HEK293 (cell line): ENCODE measurements at regions not wholly inside any gene's neighbourhood (a gene's known extent, or its start where the extent isn't known, plus 50 kb on each side); places are given as distances from the start of the nearest gene placed in this dataset.

ENCODE experiments used
- EGR2 ChIP-seq: fragments of 450-650 bp; formaldehyde crosslinking; IDR thresholded peaks from 2 replicates; pipeline ENCODE4 v1.5.1; 2016; ENCODE audit warnings: low read depth, missing biosample characterization, missing genetic modification characterization
- IKZF3 ChIP-seq: fragments of 450-650 bp; IDR thresholded peaks from 2 replicates; pipeline ENCODE4 v1.5.0; 2018; ENCODE audit warnings: missing biosample characterization, mild to moderate bottlenecking, missing genetic modification characterization, moderate library complexity
- KLF16 ChIP-seq: fragments of 450-650 bp; formaldehyde crosslinking; IDR thresholded peaks from 2 replicates; pipeline ENCODE4 v1.5.1; 2017; ENCODE audit warnings: missing biosample characterization, missing genetic modification characterization
- MYNN ChIP-seq: fragments of 450-650 bp; formaldehyde crosslinking; IDR thresholded peaks from 2 replicates; pipeline ENCODE4 v1.5.1; 2016; ENCODE audit warnings: missing biosample characterization, missing genetic modification characterization, borderline replicate concordance
- OSR2 ChIP-seq: fragments of 450-650 bp; formaldehyde crosslinking; IDR thresholded peaks from 2 replicates; pipeline ENCODE4 v1.5.1; 2016; ENCODE audit warnings: missing biosample characterization, missing genetic modification characterization
- RBAK ChIP-seq: fragments of 450-650 bp; formaldehyde crosslinking; IDR thresholded peaks from 2 replicates; pipeline ENCODE4 v1.5.1; 2016; ENCODE audit warnings: missing biosample characterization, missing genetic modification characterization
- TCF7L2 ChIP-seq: IDR thresholded peaks from 2 replicates; pipeline ENCODE4 v1.6.1; 2011; ENCODE audit warnings: low read depth, mild to moderate bottlenecking, inconsistent platforms, low read length, moderate library complexity, borderline replicate concordance
- ZBTB7A ChIP-seq: fragments of 450-650 bp; formaldehyde crosslinking; IDR thresholded peaks from 2 replicates; pipeline ENCODE4 v1.5.1; 2016; ENCODE audit warnings: low read depth, missing biosample characterization, missing genetic modification characterization
- ZNF121 ChIP-seq: fragments of 450-650 bp; formaldehyde crosslinking; IDR thresholded peaks from 2 replicates; pipeline ENCODE4 v1.5.1; 2016; ENCODE audit warnings: missing biosample characterization, missing genetic modification characterization
- ZNF23 ChIP-seq: fragments of 450-650 bp; formaldehyde crosslinking; IDR thresholded peaks from 2 replicates; pipeline ENCODE4 v1.5.1; 2016; ENCODE audit warnings: missing biosample characterization, missing genetic modification characterization, borderline replicate concordance
- ZNF239 ChIP-seq: fragments of 450-650 bp; formaldehyde crosslinking; IDR thresholded peaks from 2 replicates; pipeline ENCODE4 v1.5.1; 2016; ENCODE audit warnings: missing biosample characterization, missing genetic modification characterization
- ZNF335 ChIP-seq: fragments of 450-650 bp; formaldehyde crosslinking; conservative IDR thresholded peaks from 2 replicates; pipeline ENCODE4 v1.5.1; 2016; ENCODE audit warnings: missing biosample characterization, missing genetic modification characterization
- ZNF548 ChIP-seq: fragments of 450-650 bp; formaldehyde crosslinking; IDR thresholded peaks from 2 replicates; pipeline ENCODE4 v1.5.1; 2016; ENCODE audit warnings: missing biosample characterization, missing genetic modification characterization
- ZNF558 ChIP-seq: fragments of 450-650 bp; formaldehyde crosslinking; IDR thresholded peaks from 2 replicates; pipeline ENCODE4 v1.5.1; 2016; ENCODE audit warnings: missing biosample characterization, missing genetic modification characterization
- ZNF561 ChIP-seq: fragments of 450-650 bp; IDR thresholded peaks from 2 replicates; pipeline ENCODE4 v1.5.1; 2018; ENCODE audit warnings: missing biosample characterization, missing genetic modification characterization, borderline replicate concordance
- ZNF629 ChIP-seq: fragments of 450-650 bp; formaldehyde crosslinking; IDR thresholded peaks from 2 replicates; pipeline ENCODE4 v1.5.1; 2017; ENCODE audit warnings: missing biosample characterization, missing genetic modification characterization
- ZNF677 ChIP-seq: fragments of 450-650 bp; IDR thresholded peaks from 2 replicates; pipeline ENCODE4 v1.5.0; 2018; ENCODE audit warnings: missing biosample characterization, mild to moderate bottlenecking, missing genetic modification characterization, moderate library complexity
- ZNF76 ChIP-seq: fragments of 450-650 bp; formaldehyde crosslinking; IDR thresholded peaks from 2 replicates; pipeline ENCODE4; 2016; ENCODE audit warnings: low read depth, missing biosample characterization, missing genetic modification characterization, borderline replicate concordance
- ZSCAN23 ChIP-seq: fragments of 450-650 bp; formaldehyde crosslinking; IDR thresholded peaks from 2 replicates; pipeline ENCODE4 v1.5.1; 2016; ENCODE audit warnings: missing biosample characterization, missing genetic modification characterization
- ZXDB ChIP-seq: fragments of 450-650 bp; formaldehyde crosslinking; IDR thresholded peaks from 2 replicates; pipeline ENCODE4 v1.5.1; 2016; ENCODE audit warnings: missing biosample characterization, missing genetic modification characterization
- TF ChIP-seq, protein P1 (sequence below): fragments of 450-650 bp; formaldehyde crosslinking; IDR thresholded peaks from 2 replicates; pipeline ENCODE4 v1.5.1; 2016; ENCODE audit warnings: missing biosample characterization, missing genetic modification characterization
- TF ChIP-seq, protein P2 (sequence below): fragments of 450-650 bp; formaldehyde crosslinking; IDR thresholded peaks from 2 replicates; pipeline ENCODE4 v1.5.1; 2016; ENCODE audit warnings: missing biosample characterization, missing genetic modification characterization
- TF ChIP-seq, protein P3 (sequence below): fragments of 450-650 bp; formaldehyde crosslinking; IDR thresholded peaks from 2 replicates; pipeline ENCODE4 v1.5.1; 2016; ENCODE audit warnings: missing biosample characterization, missing genetic modification characterization
- TF ChIP-seq, protein P4 (sequence below): fragments of 450-650 bp; formaldehyde crosslinking; IDR thresholded peaks from 2 replicates; pipeline ENCODE4 v1.5.1; 2016; ENCODE audit warnings: missing biosample characterization, missing genetic modification characterization
- TF ChIP-seq, protein P5 (sequence below): fragments of 450-650 bp; formaldehyde crosslinking; IDR thresholded peaks from 2 replicates; pipeline ENCODE4 v1.5.1; 2016; ENCODE audit warnings: missing biosample characterization, missing genetic modification characterization
- TF ChIP-seq, protein P6 (sequence below): fragments of 450-650 bp; formaldehyde crosslinking; IDR thresholded peaks from 2 replicates; pipeline ENCODE4 v1.5.1; 2016; ENCODE audit warnings: missing biosample characterization, missing genetic modification characterization
- TF ChIP-seq, protein P7 (sequence below): fragments of 450-650 bp; formaldehyde crosslinking; IDR thresholded peaks from 2 replicates; pipeline ENCODE4 v1.5.1; 2016; ENCODE audit warnings: missing biosample characterization, missing genetic modification characterization

DNA sequence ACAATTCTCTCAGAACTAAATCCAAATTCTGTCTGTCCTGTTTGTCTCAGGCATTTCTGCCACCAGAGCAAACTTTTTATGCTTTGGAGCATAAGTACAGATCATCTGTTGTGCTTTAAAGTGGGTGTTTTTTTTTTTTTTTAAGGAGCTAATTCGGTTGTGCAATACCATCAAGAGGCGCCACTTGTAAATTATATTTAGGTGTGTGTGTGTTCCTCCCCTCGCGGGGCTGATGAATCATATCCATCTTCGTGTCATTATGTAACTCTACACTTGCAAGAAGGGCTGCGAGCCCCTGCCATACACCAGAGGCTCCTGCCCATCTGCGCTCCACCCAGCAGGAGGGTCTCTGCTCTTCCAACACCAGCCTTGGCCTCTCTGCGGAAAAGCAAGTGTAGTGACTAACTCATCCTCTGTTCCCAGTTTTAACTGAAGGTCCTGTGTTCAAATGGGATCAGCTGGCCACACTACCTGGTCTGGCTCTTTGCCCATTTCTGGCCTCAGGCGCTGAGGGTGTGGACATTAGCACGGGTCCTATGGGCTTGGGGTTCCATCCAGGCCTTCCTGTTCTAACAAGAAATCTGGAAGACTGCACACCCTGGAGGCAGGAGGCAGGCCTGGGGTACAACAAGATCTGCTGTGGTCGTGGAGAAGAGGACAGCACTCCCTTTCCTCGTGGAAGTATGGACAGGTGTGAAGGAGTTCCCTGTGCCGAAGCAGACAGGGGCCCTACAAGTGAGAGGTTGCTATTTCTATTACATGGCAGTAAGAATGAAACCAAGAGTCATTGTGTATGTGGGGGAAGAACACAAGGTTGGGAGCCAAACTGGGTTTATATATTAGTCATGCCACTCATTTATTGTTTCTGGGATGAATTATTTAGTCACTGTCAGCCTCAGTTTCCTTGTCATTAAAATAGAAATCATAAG lies 96.1 kb upstream of the MBNL2 start (continued):
- no peak for TF ChIP-seq TCF7L2
- TF ChIP-seq ZNF239 = no peak
- TF ChIP-seq, protein P1, sequence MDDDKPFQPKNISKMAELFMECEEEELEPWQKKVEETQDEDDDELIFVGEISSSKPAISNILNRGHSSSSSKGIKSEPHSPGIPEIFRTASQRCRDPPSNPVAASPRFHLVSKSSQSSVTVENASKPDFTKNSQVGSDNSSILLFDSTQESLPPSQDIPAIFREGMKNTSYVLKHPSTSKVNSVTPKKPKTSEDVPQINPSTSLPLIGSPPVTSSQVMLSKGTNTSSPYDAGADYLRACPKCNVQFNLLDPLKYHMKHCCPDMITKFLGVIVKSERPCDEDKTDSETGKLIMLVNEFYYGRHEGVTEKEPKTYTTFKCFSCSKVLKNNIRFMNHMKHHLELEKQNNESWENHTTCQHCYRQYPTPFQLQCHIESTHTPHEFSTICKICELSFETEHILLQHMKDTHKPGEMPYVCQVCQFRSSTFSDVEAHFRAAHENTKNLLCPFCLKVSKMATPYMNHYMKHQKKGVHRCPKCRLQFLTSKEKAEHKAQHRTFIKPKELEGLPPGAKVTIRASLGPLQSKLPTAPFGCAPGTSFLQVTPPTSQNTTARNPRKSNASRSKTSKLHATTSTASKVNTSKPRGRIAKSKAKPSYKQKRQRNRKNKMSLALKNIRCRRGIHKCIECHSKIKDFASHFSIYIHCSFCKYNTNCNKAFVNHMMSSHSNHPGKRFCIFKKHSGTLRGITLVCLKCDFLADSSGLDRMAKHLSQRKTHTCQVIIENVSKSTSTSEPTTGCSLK (tag by site-specific recombination) = no peak
- no peak for TF ChIP-seq ZBTB7A
- no peak for TF ChIP-seq IKZF3 (tag by site-specific recombination)
- peak; percentile 58 for TF ChIP-seq ZNF629 (tag by site-specific recombination)
- peak; percentile 40 for TF ChIP-seq OSR2 (tag by site-specific recombination)
- TF ChIP-seq, protein P2, sequence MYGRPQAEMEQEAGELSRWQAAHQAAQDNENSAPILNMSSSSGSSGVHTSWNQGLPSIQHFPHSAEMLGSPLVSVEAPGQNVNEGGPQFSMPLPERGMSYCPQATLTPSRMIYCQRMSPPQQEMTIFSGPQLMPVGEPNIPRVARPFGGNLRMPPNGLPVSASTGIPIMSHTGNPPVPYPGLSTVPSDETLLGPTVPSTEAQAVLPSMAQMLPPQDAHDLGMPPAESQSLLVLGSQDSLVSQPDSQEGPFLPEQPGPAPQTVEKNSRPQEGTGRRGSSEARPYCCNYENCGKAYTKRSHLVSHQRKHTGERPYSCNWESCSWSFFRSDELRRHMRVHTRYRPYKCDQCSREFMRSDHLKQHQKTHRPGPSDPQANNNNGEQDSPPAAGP (tag by site-specific recombination) = peak; percentile 88
- TF ChIP-seq ZNF23 = no peak
- no peak for TF ChIP-seq EGR2 (tag by site-specific recombination)
- TF ChIP-seq ZNF561 = 0 out of 2 replicates have a peak, but pooled peaks have one; percentile 36
- TF ChIP-seq ZXDB (tag by site-specific recombination) = no peak
- peak; percentile 53 for TF ChIP-seq ZNF335 (tag by site-specific recombination)
- peak; percentile 79; the same call in 1 of the 2 replicates for TF ChIP-seq ZSCAN23 (tag by site-specific recombination)
- TF ChIP-seq ZNF76 (tag by site-specific recombination) = no peak
- no peak for TF ChIP-seq KLF16 (tag by site-specific recombination)
- TF ChIP-seq RBAK = no peak
- TF ChIP-seq ZNF558 (tag by site-specific recombination) = peak; percentile 60
- TF ChIP-seq MYNN (tag by site-specific recombination) = 0 out of 2 replicates have a peak, but pooled peaks have one; percentile 6
- TF ChIP-seq, protein P3, sequence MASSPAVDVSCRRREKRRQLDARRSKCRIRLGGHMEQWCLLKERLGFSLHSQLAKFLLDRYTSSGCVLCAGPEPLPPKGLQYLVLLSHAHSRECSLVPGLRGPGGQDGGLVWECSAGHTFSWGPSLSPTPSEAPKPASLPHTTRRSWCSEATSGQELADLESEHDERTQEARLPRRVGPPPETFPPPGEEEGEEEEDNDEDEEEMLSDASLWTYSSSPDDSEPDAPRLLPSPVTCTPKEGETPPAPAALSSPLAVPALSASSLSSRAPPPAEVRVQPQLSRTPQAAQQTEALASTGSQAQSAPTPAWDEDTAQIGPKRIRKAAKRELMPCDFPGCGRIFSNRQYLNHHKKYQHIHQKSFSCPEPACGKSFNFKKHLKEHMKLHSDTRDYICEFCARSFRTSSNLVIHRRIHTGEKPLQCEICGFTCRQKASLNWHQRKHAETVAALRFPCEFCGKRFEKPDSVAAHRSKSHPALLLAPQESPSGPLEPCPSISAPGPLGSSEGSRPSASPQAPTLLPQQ (tag by site-specific recombination) = peak; percentile 51; the same call in 1 of the 2 replicates
- no peak for TF ChIP-seq ZNF121 (tag by site-specific recombination)
- TF ChIP-seq, protein P4, sequence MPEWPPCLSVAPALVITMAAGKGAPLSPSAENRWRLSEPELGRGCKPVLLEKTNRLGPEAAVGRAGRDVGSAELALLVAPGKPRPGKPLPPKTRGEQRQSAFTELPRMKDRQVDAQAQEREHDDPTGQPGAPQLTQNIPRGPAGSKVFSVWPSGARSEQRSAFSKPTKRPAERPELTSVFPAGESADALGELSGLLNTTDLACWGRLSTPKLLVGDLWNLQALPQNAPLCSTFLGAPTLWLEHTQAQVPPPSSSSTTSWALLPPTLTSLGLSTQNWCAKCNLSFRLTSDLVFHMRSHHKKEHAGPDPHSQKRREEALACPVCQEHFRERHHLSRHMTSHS (tag by site-specific recombination) = no peak
- no peak for TF ChIP-seq ZNF548 (tag by site-specific recombination)
- TF ChIP-seq, protein P5, sequence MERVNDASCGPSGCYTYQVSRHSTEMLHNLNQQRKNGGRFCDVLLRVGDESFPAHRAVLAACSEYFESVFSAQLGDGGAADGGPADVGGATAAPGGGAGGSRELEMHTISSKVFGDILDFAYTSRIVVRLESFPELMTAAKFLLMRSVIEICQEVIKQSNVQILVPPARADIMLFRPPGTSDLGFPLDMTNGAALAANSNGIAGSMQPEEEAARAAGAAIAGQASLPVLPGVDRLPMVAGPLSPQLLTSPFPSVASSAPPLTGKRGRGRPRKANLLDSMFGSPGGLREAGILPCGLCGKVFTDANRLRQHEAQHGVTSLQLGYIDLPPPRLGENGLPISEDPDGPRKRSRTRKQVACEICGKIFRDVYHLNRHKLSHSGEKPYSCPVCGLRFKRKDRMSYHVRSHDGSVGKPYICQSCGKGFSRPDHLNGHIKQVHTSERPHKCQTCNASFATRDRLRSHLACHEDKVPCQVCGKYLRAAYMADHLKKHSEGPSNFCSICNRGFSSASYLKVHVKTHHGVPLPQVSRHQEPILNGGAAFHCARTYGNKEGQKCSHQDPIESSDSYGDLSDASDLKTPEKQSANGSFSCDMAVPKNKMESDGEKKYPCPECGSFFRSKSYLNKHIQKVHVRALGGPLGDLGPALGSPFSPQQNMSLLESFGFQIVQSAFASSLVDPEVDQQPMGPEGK (tag by site-specific recombination) = peak; percentile 25; the same call in 1 of the 2 replicates
- TF ChIP-seq, protein P6, sequence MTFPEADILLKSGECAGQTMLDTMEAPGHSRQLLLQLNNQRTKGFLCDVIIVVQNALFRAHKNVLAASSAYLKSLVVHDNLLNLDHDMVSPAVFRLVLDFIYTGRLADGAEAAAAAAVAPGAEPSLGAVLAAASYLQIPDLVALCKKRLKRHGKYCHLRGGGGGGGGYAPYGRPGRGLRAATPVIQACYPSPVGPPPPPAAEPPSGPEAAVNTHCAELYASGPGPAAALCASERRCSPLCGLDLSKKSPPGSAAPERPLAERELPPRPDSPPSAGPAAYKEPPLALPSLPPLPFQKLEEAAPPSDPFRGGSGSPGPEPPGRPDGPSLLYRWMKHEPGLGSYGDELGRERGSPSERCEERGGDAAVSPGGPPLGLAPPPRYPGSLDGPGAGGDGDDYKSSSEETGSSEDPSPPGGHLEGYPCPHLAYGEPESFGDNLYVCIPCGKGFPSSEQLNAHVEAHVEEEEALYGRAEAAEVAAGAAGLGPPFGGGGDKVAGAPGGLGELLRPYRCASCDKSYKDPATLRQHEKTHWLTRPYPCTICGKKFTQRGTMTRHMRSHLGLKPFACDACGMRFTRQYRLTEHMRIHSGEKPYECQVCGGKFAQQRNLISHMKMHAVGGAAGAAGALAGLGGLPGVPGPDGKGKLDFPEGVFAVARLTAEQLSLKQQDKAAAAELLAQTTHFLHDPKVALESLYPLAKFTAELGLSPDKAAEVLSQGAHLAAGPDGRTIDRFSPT (tag by site-specific recombination) = 0 out of 2 replicates have a peak, but pooled peaks have one; percentile 52
- TF ChIP-seq, protein P7, sequence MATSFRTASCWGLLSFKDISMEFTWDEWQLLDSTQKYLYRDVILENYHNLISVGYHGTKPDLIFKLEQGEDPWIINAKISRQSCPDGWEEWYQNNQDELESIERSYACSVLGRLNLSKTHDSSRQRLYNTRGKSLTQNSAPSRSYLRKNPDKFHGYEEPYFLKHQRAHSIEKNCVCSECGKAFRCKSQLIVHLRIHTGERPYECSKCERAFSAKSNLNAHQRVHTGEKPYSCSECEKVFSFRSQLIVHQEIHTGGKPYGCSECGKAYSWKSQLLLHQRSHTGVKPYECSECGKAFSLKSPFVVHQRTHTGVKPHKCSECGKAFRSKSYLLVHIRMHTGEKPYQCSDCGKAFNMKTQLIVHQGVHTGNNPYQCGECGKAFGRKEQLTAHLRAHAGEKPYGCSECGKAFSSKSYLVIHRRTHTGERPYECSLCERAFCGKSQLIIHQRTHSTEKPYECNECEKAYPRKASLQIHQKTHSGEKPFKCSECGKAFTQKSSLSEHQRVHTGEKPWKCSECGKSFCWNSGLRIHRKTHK (tag by site-specific recombination) = no peak
- TF ChIP-seq ZNF677 = no peak
